Vagina (tissue), 2 donors: ENCODE measurements at regions not wholly inside any gene's neighbourhood (a gene's known extent, or its start where the extent isn't known, plus 50 kb on each side); places are given as distances from the start of the nearest gene placed in this dataset.

Experiments
- POLR2A ChIP-seq, 2 donors: fragments of 450-650 bp; IDR thresholded peaks; one replicate each; pipeline ENCODE4 v1.6.1; 2017; ENCODE audit warnings: antibody characterized with exemption in 2 of 2, mild to moderate bottlenecking in 2 of 2, moderate library complexity in 2 of 2
- POLR2AphosphoS5 ChIP-seq, 2 donors: sonication (generic); formaldehyde crosslinking; IDR thresholded peaks; one replicate each; pipeline ENCODE4 v1.9.0; 2017; ENCODE audit warnings: antibody characterized with exemption in 2 of 2, mild to moderate bottlenecking in 2 of 2, low read depth in 1 of 2; ENCODE audit not compliant: insufficient read depth in 1 of 2
- TF ChIP-seq, protein P1 (sequence below), 3 experiments: fragments of 450-650 bp in 2 of 3; fragments of 200-600 bp in 1 of 3; sonication (generic) in 1 of 3; IDR thresholded peaks; one replicate each; pipeline ENCODE4 v1.5.1; 2017 to 2019; ENCODE audit warnings: antibody characterized with exemption in 3 of 3, mild to moderate bottlenecking in 2 of 3, moderate library complexity in 2 of 3

DNA sequence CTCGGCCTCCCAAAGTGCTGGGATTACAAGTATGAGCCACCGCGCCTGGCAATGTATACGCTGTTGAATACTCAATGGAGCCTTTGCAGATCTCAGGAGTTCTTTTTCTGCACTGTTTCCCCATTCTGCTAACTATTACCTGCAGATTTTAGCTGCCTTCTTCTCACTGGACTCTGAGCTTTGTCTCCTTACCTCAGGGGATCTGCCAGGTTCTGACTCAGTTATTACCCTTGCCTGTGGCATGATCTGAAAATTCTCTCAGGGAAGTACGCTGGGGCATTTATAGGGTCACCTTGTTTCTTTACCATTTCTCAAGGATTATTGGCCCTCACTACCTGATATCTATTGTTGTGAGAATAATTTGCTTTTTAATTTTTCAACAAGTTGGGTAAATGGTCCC is 56.6 kb upstream of the MAGED1 start:
- TF ChIP-seq, protein P1, sequence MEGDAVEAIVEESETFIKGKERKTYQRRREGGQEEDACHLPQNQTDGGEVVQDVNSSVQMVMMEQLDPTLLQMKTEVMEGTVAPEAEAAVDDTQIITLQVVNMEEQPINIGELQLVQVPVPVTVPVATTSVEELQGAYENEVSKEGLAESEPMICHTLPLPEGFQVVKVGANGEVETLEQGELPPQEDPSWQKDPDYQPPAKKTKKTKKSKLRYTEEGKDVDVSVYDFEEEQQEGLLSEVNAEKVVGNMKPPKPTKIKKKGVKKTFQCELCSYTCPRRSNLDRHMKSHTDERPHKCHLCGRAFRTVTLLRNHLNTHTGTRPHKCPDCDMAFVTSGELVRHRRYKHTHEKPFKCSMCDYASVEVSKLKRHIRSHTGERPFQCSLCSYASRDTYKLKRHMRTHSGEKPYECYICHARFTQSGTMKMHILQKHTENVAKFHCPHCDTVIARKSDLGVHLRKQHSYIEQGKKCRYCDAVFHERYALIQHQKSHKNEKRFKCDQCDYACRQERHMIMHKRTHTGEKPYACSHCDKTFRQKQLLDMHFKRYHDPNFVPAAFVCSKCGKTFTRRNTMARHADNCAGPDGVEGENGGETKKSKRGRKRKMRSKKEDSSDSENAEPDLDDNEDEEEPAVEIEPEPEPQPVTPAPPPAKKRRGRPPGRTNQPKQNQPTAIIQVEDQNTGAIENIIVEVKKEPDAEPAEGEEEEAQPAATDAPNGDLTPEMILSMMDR (IDR thresholded peaks at IDR 0.05): no peak
- no peak for TF ChIP-seq POLR2A (IDR thresholded peaks at IDR 0.05)
- TF ChIP-seq POLR2AphosphoS5 (IDR thresholded peaks at IDR 0.05; ENCODE audit: insufficient read depth in 1 of 2, low read depth in 1 of 2): no peak
